Superior temporal gyrus (tissue), 1 donor: ENCODE measurements at regions not wholly inside any gene's neighbourhood (a gene's known extent, or its start where the extent isn't known, plus 50 kb on each side); places are given as distances from the start of the nearest gene placed in this dataset.
"Not testable (repeated sequence)": the region's sequence is repeated elsewhere in the genome, so short reads cannot be mapped to it uniquely, and the experiment has no call there.

ENCODE experiments used
- DNase-seq: peaks from one replicate; pipeline ENCODE4 v3.0.0-alpha.2; 2016; ENCODE audit errors: extremely low spot score

GRCh38 chr7:12004581-12004980, 172.6 kb upstream of the THSD7A start:
- no peak for DNase-seq

- DNase-seq, result no peak
Measured at GRCh38 chr7:12007576-12007975, 175.6 kb upstream of the THSD7A start.

- DNase-seq, result no peak
Measured at GRCh38 chr7:12013983-12014382, 182.0 kb upstream of the THSD7A start.

- DNase-seq, result no peak
Measured at GRCh38 chr7:12016439-12016838, 184.4 kb upstream of the THSD7A start.

- DNase-seq, result no peak
Measured at GRCh38 chr7:12017046-12017445, 185.0 kb upstream of the THSD7A start.

GRCh38 chr7:12022011-12022410, 189.1 kb upstream of the TMEM106B start:
- not testable (repeated sequence) for DNase-seq

- no peak for DNase-seq
Measured at GRCh38 chr7:12025246-12025645, 185.8 kb upstream of the TMEM106B start.

GRCh38 chr7:12028508-12028907, 182.6 kb upstream of the TMEM106B start:
- DNase-seq, result no peak

GRCh38 chr7:12030116-12030515, 181.0 kb upstream of the TMEM106B start:
- DNase-seq, result no peak

- DNase-seq, result no peak
Measured at GRCh38 chr7:12031186-12031585, 179.9 kb upstream of the TMEM106B start.

- DNase-seq, result no peak
Measured at GRCh38 chr7:12031638-12032037, 179.5 kb upstream of the TMEM106B start.

- no peak for DNase-seq
Measured at GRCh38 chr7:12032146-12032545, 178.9 kb upstream of the TMEM106B start.

- not testable (repeated sequence) for DNase-seq
Measured at GRCh38 chr7:12043457-12043856, 167.6 kb upstream of the TMEM106B start.

GRCh38 chr7:12052211-12052610, 158.9 kb upstream of the TMEM106B start:
- no peak for DNase-seq

- no peak for DNase-seq
Measured at GRCh38 chr7:12053561-12053960, 157.5 kb upstream of the TMEM106B start.

- no peak for DNase-seq
Measured at GRCh38 chr7:12054830-12055229, 156.3 kb upstream of the TMEM106B start.

GRCh38 chr7:12056381-12056780, 154.7 kb upstream of the TMEM106B start:
- DNase-seq, result no peak

GRCh38 chr7:12056977-12057376, 154.1 kb upstream of the TMEM106B start:
- DNase-seq, result no peak

- DNase-seq, result no peak
Measured at GRCh38 chr7:12062062-12062461, 149.0 kb upstream of the TMEM106B start.

GRCh38 chr7:12064586-12065127, 146.4 kb upstream of the TMEM106B start:
- no peak for DNase-seq

GRCh38 chr7:12066004-12066403, 145.1 kb upstream of the TMEM106B start:
- no peak for DNase-seq

GRCh38 chr7:12066521-12066920, 144.6 kb upstream of the TMEM106B start:
- no peak for DNase-seq

- DNase-seq, result peak; percentile 71
Measured at GRCh38 chr7:12067156-12067831, 143.8 kb upstream of the TMEM106B start.

- no peak for DNase-seq
Measured at GRCh38 chr7:12069757-12070156, 141.3 kb upstream of the TMEM106B start.
